ENCODE measurements at regions not wholly inside any gene's neighbourhood (a gene's known extent, or its start where the extent isn't known, plus 50 kb on each side); places are given as distances from the start of the nearest gene placed in this dataset.
A peak's percentile ranks its signal among the peaks of the same experiment; 100 is the strongest.

- H3K4me3 ChIP-seq (ENCODE audit: control insufficient read depth in 2 of 3, extremely low read depth in 1 of 3, insufficient read depth in 2 of 3, low read depth in 1 of 3, low read length in 3 of 3): no peak overlapping the region
- H3K27ac ChIP-seq (ENCODE audit: control insufficient read depth, insufficient read depth, low read length): no peak overlapping the region
- no peaks in the 10 kb centered on the region for H4K20me1 ChIP-seq (ENCODE audit: control insufficient read depth, extremely low read depth, insufficient read depth, low read length)
- H3K9me3 ChIP-seq (ENCODE audit: control insufficient read depth, low read depth, low read length): no peaks in the 10 kb centered on the region
- TF ChIP-seq EZH2 (IDR thresholded peaks at IDR 0.05; ENCODE audit: low read length) (no peak), CTCF (optimal IDR thresholded peaks at IDR 0.05 in 1 of 3, IDR thresholded peaks at IDR 0.05 in 1 of 3, conservative IDR thresholded peaks at IDR 0.05 in 1 of 3; ENCODE audit: extremely low read depth in 1 of 3, insufficient read depth in 2 of 3, low read length in 3 of 3) (no peak)
- dilution Hi-C loops (cut with MboI; ENCODE audit: extremely low pct_ligation_motif_present, low sequenced_read_pairs): no loop called here
- no peak for DNase-seq (ENCODE audit: low read depth, low spot score)
- no peak overlapping the region for H3K9ac ChIP-seq (ENCODE audit: control insufficient read depth, extremely low read depth, insufficient read depth, low read length)
- H3K27me3 ChIP-seq (ENCODE audit: control insufficient read depth, extremely low read depth, insufficient read depth, low read length): no peaks in the 10 kb centered on the region
- no peaks in the 10 kb centered on the region for H3K36me3 ChIP-seq (ENCODE audit: control insufficient read depth in 2 of 2, extremely low read depth in 1 of 2, insufficient read depth in 2 of 2, low read length in 2 of 2)
- H3K4me1 ChIP-seq (ENCODE audit: control insufficient read depth, extremely low read depth, insufficient read depth, low read length): peaks cover 16% of the 10 kb centered on the region
- peak; percentile 5 for FAIRE-seq
- H2AFZ ChIP-seq (ENCODE audit: control insufficient read depth, low read length): peak overlapping the region; percentile 10
- H3K9me1 ChIP-seq (ENCODE audit: control insufficient read depth, extremely low read depth, insufficient read depth, low read length): no peaks in the 10 kb centered on the region
- H3K4me2 ChIP-seq (ENCODE audit: control insufficient read depth, extremely low read depth, insufficient read depth, low read depth, low read length): peak overlapping the region; percentile 66
- no peaks in the 10 kb centered on the region for H3K79me2 ChIP-seq (ENCODE audit: control insufficient read depth, insufficient read depth, low read length)
Observed at GRCh38 chr7:142364551-142364950, 106.7 kb upstream of the PRSS58 start.

GRCh38 chr7:142362349-142362748, 104.5 kb upstream of the PRSS58 start:
- no peaks in the 10 kb centered on the region for H3K79me2 ChIP-seq (ENCODE audit: control insufficient read depth, insufficient read depth, low read length)

More at GRCh38 chr7:142362349-142362748, 104.5 kb upstream of the PRSS58 start:
- dilution Hi-C loops (cut with MboI; ENCODE audit: extremely low pct_ligation_motif_present, low sequenced_read_pairs): no loop called here
- no peak overlapping the region for H2AFZ ChIP-seq (ENCODE audit: control insufficient read depth, low read length)
- no peak overlapping the region for H3K27ac ChIP-seq (ENCODE audit: control insufficient read depth, insufficient read depth, low read length)
- H4K20me1 ChIP-seq (ENCODE audit: control insufficient read depth, extremely low read depth, insufficient read depth, low read length): no peaks in the 10 kb centered on the region
- no peak overlapping the region for H3K9ac ChIP-seq (ENCODE audit: control insufficient read depth, extremely low read depth, insufficient read depth, low read length)
- no peak overlapping the region for H3K4me3 ChIP-seq (ENCODE audit: control insufficient read depth in 2 of 3, extremely low read depth in 1 of 3, insufficient read depth in 2 of 3, low read depth in 1 of 3, low read length in 3 of 3)
- no peak overlapping the region for H3K4me2 ChIP-seq (ENCODE audit: control insufficient read depth, extremely low read depth, insufficient read depth, low read depth, low read length)
- no peaks in the 10 kb centered on the region for H3K36me3 ChIP-seq (ENCODE audit: control insufficient read depth in 2 of 2, extremely low read depth in 1 of 2, insufficient read depth in 2 of 2, low read length in 2 of 2)
- peaks cover 16% of the 10 kb centered on the region for H3K4me1 ChIP-seq (ENCODE audit: control insufficient read depth, extremely low read depth, insufficient read depth, low read length)
- no peak for TF ChIP-seq CTCF (optimal IDR thresholded peaks at IDR 0.05 in 1 of 3, IDR thresholded peaks at IDR 0.05 in 1 of 3, conservative IDR thresholded peaks at IDR 0.05 in 1 of 3; ENCODE audit: extremely low read depth in 1 of 3, insufficient read depth in 2 of 3, low read length in 3 of 3)
- no peak for TF ChIP-seq EZH2 (IDR thresholded peaks at IDR 0.05; ENCODE audit: low read length)
- H3K27me3 ChIP-seq (ENCODE audit: control insufficient read depth, extremely low read depth, insufficient read depth, low read length): no peaks in the 10 kb centered on the region
- FAIRE-seq: no peak
- DNase-seq (ENCODE audit: low read depth, low spot score): no peak
- no peaks in the 10 kb centered on the region for H3K9me1 ChIP-seq (ENCODE audit: control insufficient read depth, extremely low read depth, insufficient read depth, low read length)
- no peaks in the 10 kb centered on the region for H3K9me3 ChIP-seq (ENCODE audit: control insufficient read depth, low read depth, low read length)
